Left lung (tissue), 4 donors: ENCODE measurements at regions not wholly inside any gene's neighbourhood (a gene's known extent, or its start where the extent isn't known, plus 50 kb on each side); places are given as distances from the start of the nearest gene placed in this dataset.

Experiments
- ATAC-seq: fragments of 200-7000 bp; cut with Tn5 transposase; one replicate; pipeline ENCODE4 v1.9.1; 2020; ENCODE audit warnings: moderate library complexity
- DNase-seq, 4 donors: peaks; one replicate each; pipeline ENCODE4 v3.0.0-alpha.2; 2013 to 2020
- H3K27ac ChIP-seq, 2 donors: fragments of 200-600 bp; sonication (generic) in 1 of 2; one replicate each; pipeline versions ENCODE4 v1.5.0 to v1.8.0; 2020 to 2021
- H3K27me3 ChIP-seq, 2 donors: fragments of 200-600 bp; sonication (generic) in 1 of 2; one replicate each; pipeline versions ENCODE4 v1.5.0 to v1.8.0; 2020 to 2021
- H3K36me3 ChIP-seq, 2 donors: fragments of 200-600 bp; sonication (generic) in 1 of 2; one replicate each; pipeline versions ENCODE4 v1.5.0 to v1.8.0; 2020 to 2021
- H3K4me1 ChIP-seq, 2 donors: fragments of 200-600 bp; one replicate each; pipeline ENCODE4 v1.8.0; 2021
- H3K4me3 ChIP-seq, 2 donors: fragments of 200-600 bp; sonication (generic) in 1 of 2; one replicate each; pipeline versions ENCODE4 v1.5.0 to v1.8.0; 2020 to 2021; ENCODE audit warnings: mild to moderate bottlenecking in 1 of 2
- H3K9me3 ChIP-seq, 2 donors: fragments of 200-600 bp; sonication (generic) in 1 of 2; one replicate each; pipeline versions ENCODE4 v1.5.0 to v1.8.0; 2020 to 2021
- intact Hi-C, 2 donors: fragments of 100-400 bp; cut with DNase I; formaldehyde crosslinking; loops; one replicate each; pipeline versions ENCODE4 v1.11.2 to v1.14.2; 2022
- TF ChIP-seq, protein P1 (sequence below), 2 donors: fragments of 200-600 bp; sonication (generic) in 1 of 2; IDR thresholded peaks; one replicate each; pipeline versions ENCODE4 v1.5.0 to v1.8.0; 2021; ENCODE audit warnings: antibody characterized with exemption in 2 of 2
- donor health status: DM: no; HTN: yes; CAD: no.
- donor health status: DM: no; HTN: no; CAD: no.

DNA sequence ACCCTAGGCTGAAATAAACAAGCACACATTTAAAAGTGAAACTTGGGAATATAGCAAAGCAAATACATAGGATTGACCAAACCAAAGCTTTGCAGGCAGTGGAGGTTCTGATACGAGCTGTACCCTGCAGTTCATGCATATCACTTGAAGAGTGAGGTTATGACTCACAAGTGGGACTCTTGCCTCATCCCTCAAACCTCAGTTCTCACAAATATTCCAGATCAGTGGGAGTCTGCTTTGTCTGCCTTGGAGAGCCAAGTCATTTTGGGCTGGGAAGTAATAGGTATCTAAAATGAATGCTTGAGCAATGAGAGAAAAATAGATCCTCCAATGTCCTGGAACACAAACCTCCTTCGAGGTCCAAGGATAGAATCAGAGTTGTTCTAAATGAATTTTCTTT, 116.4 kb downstream of the LRIG3 start:
- Histone ChIP-seq H3K27me3 (no peaks in the 10 kb centered on the region), H3K36me3 (no peaks in the 10 kb centered on the region), H3K27ac (no peak overlapping the region), H3K9me3 (peaks cover 0 to 14% of the 10 kb centered on the region in 2 donors), H3K4me1 (no peaks in the 10 kb centered on the region), H3K4me3 (no peak overlapping the region)
- intact Hi-C loops, result no loop called here
- peak; percentile 65 for ATAC-seq
- no peak for DNase-seq
- TF ChIP-seq, protein P1, sequence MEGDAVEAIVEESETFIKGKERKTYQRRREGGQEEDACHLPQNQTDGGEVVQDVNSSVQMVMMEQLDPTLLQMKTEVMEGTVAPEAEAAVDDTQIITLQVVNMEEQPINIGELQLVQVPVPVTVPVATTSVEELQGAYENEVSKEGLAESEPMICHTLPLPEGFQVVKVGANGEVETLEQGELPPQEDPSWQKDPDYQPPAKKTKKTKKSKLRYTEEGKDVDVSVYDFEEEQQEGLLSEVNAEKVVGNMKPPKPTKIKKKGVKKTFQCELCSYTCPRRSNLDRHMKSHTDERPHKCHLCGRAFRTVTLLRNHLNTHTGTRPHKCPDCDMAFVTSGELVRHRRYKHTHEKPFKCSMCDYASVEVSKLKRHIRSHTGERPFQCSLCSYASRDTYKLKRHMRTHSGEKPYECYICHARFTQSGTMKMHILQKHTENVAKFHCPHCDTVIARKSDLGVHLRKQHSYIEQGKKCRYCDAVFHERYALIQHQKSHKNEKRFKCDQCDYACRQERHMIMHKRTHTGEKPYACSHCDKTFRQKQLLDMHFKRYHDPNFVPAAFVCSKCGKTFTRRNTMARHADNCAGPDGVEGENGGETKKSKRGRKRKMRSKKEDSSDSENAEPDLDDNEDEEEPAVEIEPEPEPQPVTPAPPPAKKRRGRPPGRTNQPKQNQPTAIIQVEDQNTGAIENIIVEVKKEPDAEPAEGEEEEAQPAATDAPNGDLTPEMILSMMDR (IDR thresholded peaks at IDR 0.05), result no peak

DNA sequence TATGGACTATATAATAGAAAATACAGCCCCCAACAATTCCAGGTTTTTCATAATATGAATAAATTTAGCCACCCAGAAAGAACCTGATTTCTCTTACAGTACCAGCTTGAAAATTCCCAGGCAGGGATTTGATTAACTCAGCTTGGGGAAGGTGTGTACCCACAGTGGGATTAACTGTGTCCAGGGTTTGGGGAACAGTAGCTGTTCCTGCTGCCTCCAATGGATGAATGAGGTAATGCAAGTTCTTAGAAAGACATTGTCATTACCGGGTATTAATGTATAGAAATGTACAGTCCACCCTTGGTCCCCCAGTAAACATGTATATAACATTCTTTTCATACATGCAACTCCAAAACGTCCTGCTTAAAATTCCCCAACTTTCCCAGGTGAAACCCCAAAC, 115.6 kb downstream of the LRIG3 start:
- H3K27me3 ChIP-seq, result no peaks in the 10 kb centered on the region
- H3K9me3 ChIP-seq, result peaks cover 0 to 5% of the 10 kb centered on the region in 2 donors
- no peak overlapping the region for H3K27ac ChIP-seq
- no peaks in the 10 kb centered on the region for H3K4me1 ChIP-seq
- intact Hi-C loops, result no loop called here
- no peak for DNase-seq
- ATAC-seq, result no peak
- H3K4me3 ChIP-seq, result no peak overlapping the region
- no peaks in the 10 kb centered on the region for H3K36me3 ChIP-seq
- TF ChIP-seq, protein P1 (IDR thresholded peaks at IDR 0.05), result no peak

GRCh38 chr12:58809064-58809607, 111.2 kb downstream of the LRIG3 start:
- Histone ChIP-seq H3K4me3 (no peak overlapping the region), H3K36me3 (no peaks in the 10 kb centered on the region), H3K27me3 (no peaks in the 10 kb centered on the region), H3K4me1 (no peaks in the 10 kb centered on the region), H3K27ac (no peak overlapping the region), H3K9me3 (no peaks in the 10 kb centered on the region)
- no peak for ATAC-seq
- TF ChIP-seq, protein P1 (IDR thresholded peaks at IDR 0.05), result no peak
- intact Hi-C loops, result no loop called here
- no peak for DNase-seq

- no peaks in the 10 kb centered on the region for H3K27me3 ChIP-seq
- no peak overlapping the region for H3K27ac ChIP-seq
- intact Hi-C loops, result no loop called here
- no peaks in the 10 kb centered on the region for H3K36me3 ChIP-seq
- no peak overlapping the region for H3K4me3 ChIP-seq
- no peaks in the 10 kb centered on the region for H3K4me1 ChIP-seq
- no peaks in the 10 kb centered on the region for H3K9me3 ChIP-seq
- DNase-seq (no peak), ATAC-seq (no peak)
- TF ChIP-seq, protein P1 (IDR thresholded peaks at IDR 0.05), result no peak
Measured at GRCh38 chr12:58811346-58811745, 109.0 kb downstream of the LRIG3 start.

DNA sequence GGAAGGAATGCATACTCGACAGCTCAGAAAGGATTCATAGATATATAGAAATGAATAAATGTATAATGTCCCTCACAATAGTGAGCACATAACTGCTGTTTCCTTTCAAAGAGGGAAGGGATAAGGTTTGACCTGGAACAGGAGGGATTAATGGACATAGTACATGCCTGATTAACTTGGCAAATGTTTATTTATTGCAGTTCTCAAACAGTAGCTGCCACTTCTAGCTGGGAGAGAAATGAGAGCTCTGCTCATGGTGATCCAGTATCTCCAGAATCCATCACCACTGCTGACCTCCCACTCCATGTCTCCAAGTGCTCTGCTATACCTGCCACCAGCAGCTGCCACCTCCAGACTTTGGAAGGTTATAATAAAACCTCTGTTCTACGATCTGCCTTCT, 108.1 kb downstream of the LRIG3 start:
- ATAC-seq (no peak), DNase-seq (no peak)
- no peaks in the 10 kb centered on the region for H3K36me3 ChIP-seq
- H3K9me3 ChIP-seq, result no peaks in the 10 kb centered on the region
- no peaks in the 10 kb centered on the region for H3K4me1 ChIP-seq
- no peaks in the 10 kb centered on the region for H3K27me3 ChIP-seq
- H3K27ac ChIP-seq, result no peak overlapping the region
- intact Hi-C loops, result no loop called here
- no peak overlapping the region for H3K4me3 ChIP-seq
- TF ChIP-seq, protein P1 (IDR thresholded peaks at IDR 0.05), result no peak
